ENCODE measurements at regions not wholly inside any gene's neighbourhood (a gene's known extent, or its start where the extent isn't known, plus 50 kb on each side); places are given as distances from the start of the nearest gene placed in this dataset.

GRCh38 chr1:208541225-208541855, 297.2 kb upstream of the PLXNA2 start:
- no peak overlapping the region for H3K56ac ChIP-seq (ENCODE audit: low read length)
- H2BK120ac ChIP-seq (ENCODE audit: low read depth, low read length): no peak overlapping the region
- DNase-seq: no peak
- H4K5ac ChIP-seq (ENCODE audit: low read length): no peak overlapping the region
- H3K4me3 ChIP-seq (ENCODE audit: low read length): no peak overlapping the region
- no peak overlapping the region for H3K4ac ChIP-seq (ENCODE audit: low read depth, low read length)
- no peak overlapping the region for H3K18ac ChIP-seq (ENCODE audit: low read length)
- no peaks in the 10 kb centered on the region for H3K79me1 ChIP-seq (ENCODE audit: low read length)
- no peak overlapping the region for H4K8ac ChIP-seq (ENCODE audit: low read depth, low read length)
- no peak overlapping the region for H3K27ac ChIP-seq (ENCODE audit: low read depth, low read length)
- H2BK15ac ChIP-seq (replicated peaks; ENCODE audit: low read depth): no peak overlapping the region
- no peak overlapping the region for H3K9ac ChIP-seq (ENCODE audit: low read length)
- H2BK5ac ChIP-seq (ENCODE audit: low read length): no peak overlapping the region
- H3K4me1 ChIP-seq (ENCODE audit: control insufficient read depth, low read depth, low read length): peaks cover 4% of the 10 kb centered on the region
- no peak overlapping the region for H2AK5ac ChIP-seq (ENCODE audit: low read length)
- no peak overlapping the region for H3K23ac ChIP-seq (ENCODE audit: low read length)
- H3K27me3 ChIP-seq (ENCODE audit: insufficient read depth, low read length, poor library complexity): no peaks in the 10 kb centered on the region
- H3K36me3 ChIP-seq (ENCODE audit: control insufficient read depth, insufficient read depth, low read length): no peaks in the 10 kb centered on the region
- no peaks in the 10 kb centered on the region for H3K79me2 ChIP-seq (ENCODE audit: control insufficient read depth, insufficient read depth, low read length)
- no CpG with 5 or more reads among the region's 4 CpGs for WGBS (ENCODE audit: extremely low coverage, insufficient coverage, low lambda C conversion rate)
- no peak overlapping the region for H3K4me2 ChIP-seq (ENCODE audit: low read length)

DNA sequence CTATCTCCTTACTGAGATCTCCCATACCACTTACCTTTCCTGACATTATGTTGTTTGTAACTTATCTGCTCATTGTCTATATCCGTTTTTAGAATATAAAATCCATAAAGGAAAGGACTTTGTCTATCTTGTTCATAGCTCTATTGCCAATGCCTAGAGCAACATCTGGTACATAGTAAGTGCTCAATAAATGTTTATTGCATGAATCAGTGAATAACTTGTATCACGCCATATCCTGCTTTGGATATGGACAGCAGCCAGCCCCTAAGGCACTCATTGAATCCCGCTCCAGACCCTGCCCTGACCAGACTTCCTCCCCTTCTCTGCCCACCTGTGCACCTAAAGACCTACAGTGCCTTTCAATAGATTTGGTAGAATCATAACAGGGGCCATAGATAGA, 298.1 kb upstream of the PLXNA2 start:
- no peaks in the 10 kb centered on the region for H3K36me3 ChIP-seq (ENCODE audit: control insufficient read depth, insufficient read depth, low read length)
- no peak overlapping the region for H3K4me2 ChIP-seq (ENCODE audit: low read length)
- H4K5ac ChIP-seq (ENCODE audit: low read length): no peak overlapping the region
- no peak overlapping the region for H3K9ac ChIP-seq (ENCODE audit: low read length)
- H4K8ac ChIP-seq (ENCODE audit: low read depth, low read length): no peak overlapping the region
- no peak overlapping the region for H2BK120ac ChIP-seq (ENCODE audit: low read depth, low read length)
- peaks cover 1% of the 10 kb centered on the region for H3K4me1 ChIP-seq (ENCODE audit: control insufficient read depth, low read depth, low read length)
- H3K23ac ChIP-seq (ENCODE audit: low read length): no peak overlapping the region
- no peak for DNase-seq
- no peak overlapping the region for H2BK5ac ChIP-seq (ENCODE audit: low read length)
- no peak overlapping the region for H3K56ac ChIP-seq (ENCODE audit: low read length)
- H2AK5ac ChIP-seq (ENCODE audit: low read length): no peak overlapping the region
- H3K79me1 ChIP-seq (ENCODE audit: low read length): no peaks in the 10 kb centered on the region
- WGBS (ENCODE audit: extremely low coverage, insufficient coverage, low lambda C conversion rate): no CpG with 5 or more reads among the region's 3 CpGs
- H3K27me3 ChIP-seq (ENCODE audit: insufficient read depth, low read length, poor library complexity): no peaks in the 10 kb centered on the region
- no peak overlapping the region for H3K18ac ChIP-seq (ENCODE audit: low read length)
- H3K27ac ChIP-seq (ENCODE audit: low read depth, low read length): no peak overlapping the region
- no peak overlapping the region for H3K4me3 ChIP-seq (ENCODE audit: low read length)
- H3K4ac ChIP-seq (ENCODE audit: low read depth, low read length): no peak overlapping the region
- no peak overlapping the region for H2BK15ac ChIP-seq (replicated peaks; ENCODE audit: low read depth)
- no peaks in the 10 kb centered on the region for H3K79me2 ChIP-seq (ENCODE audit: control insufficient read depth, insufficient read depth, low read length)

GRCh38 chr1:208544053-208544452, 299.9 kb upstream of the PLXNA2 start:
- Histone ChIP-seq H3K27me3 (ENCODE audit: insufficient read depth, low read length, poor library complexity) (no peaks in the 10 kb centered on the region), H3K79me2 (ENCODE audit: control insufficient read depth, insufficient read depth, low read length) (no peaks in the 10 kb centered on the region)
- DNase-seq: no peak

DNA sequence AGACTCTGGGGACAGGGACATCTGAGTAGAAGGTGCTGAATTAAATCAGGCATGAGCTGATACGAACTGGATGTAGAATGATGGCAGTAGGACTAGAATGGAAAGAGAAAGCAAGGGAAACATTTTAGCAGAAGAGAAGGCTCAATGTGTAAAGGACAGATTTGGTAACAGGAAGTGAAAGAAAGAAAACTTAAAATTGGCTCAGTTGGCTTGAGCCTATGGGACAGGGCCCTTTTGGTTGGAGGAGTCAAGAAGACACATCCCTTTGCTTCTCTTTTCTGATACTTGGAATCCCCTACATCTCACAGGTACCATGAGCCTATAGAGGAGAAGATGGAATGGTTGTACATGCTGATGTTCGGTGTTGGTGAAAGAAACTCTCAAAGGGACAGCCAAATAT, 300.6 kb upstream of the PLXNA2 start:
- Histone ChIP-seq H3K79me2 (ENCODE audit: control insufficient read depth, insufficient read depth, low read length) (no peaks in the 10 kb centered on the region), H3K4me3 (ENCODE audit: low read length) (no peak overlapping the region), H3K4ac (ENCODE audit: low read depth, low read length) (no peak overlapping the region), H4K5ac (ENCODE audit: low read length) (no peak overlapping the region), H3K56ac (ENCODE audit: low read length) (no peak overlapping the region), H3K4me1 (ENCODE audit: control insufficient read depth, low read depth, low read length) (no peaks in the 10 kb centered on the region), H3K36me3 (ENCODE audit: control insufficient read depth, insufficient read depth, low read length) (no peaks in the 10 kb centered on the region), H2BK120ac (ENCODE audit: low read depth, low read length) (no peak overlapping the region), H2AK5ac (ENCODE audit: low read length) (no peak overlapping the region), H3K9ac (ENCODE audit: low read length) (no peak overlapping the region), H2BK5ac (ENCODE audit: low read length) (no peak overlapping the region), H3K79me1 (ENCODE audit: low read length) (no peaks in the 10 kb centered on the region), H3K23ac (ENCODE audit: low read length) (no peak overlapping the region), H3K27me3 (ENCODE audit: insufficient read depth, low read length, poor library complexity) (no peaks in the 10 kb centered on the region), H3K27ac (ENCODE audit: low read depth, low read length) (no peak overlapping the region), H4K8ac (ENCODE audit: low read depth, low read length) (no peak overlapping the region), H3K4me2 (ENCODE audit: low read length) (no peak overlapping the region), H3K18ac (ENCODE audit: low read length) (no peak overlapping the region), H2BK15ac (replicated peaks; ENCODE audit: low read depth) (no peak overlapping the region)
- WGBS (ENCODE audit: extremely low coverage, insufficient coverage, low lambda C conversion rate): no CpG with 5 or more reads among the region's 2 CpGs
- no peak for DNase-seq

More at GRCh38 chr1:208544053-208544452, 299.9 kb upstream of the PLXNA2 start:
- H2BK15ac ChIP-seq (replicated peaks; ENCODE audit: low read depth): no peak overlapping the region
- no peak overlapping the region for H4K8ac ChIP-seq (ENCODE audit: low read depth, low read length)
- H3K4me1 ChIP-seq (ENCODE audit: control insufficient read depth, low read depth, low read length): no peaks in the 10 kb centered on the region
- no peaks in the 10 kb centered on the region for H3K79me1 ChIP-seq (ENCODE audit: low read length)
- no peaks in the 10 kb centered on the region for H3K36me3 ChIP-seq (ENCODE audit: control insufficient read depth, insufficient read depth, low read length)
- no peak overlapping the region for H3K4me2 ChIP-seq (ENCODE audit: low read length)
- H3K18ac ChIP-seq (ENCODE audit: low read length): no peak overlapping the region
- no peak overlapping the region for H2AK5ac ChIP-seq (ENCODE audit: low read length)
- H3K9ac ChIP-seq (ENCODE audit: low read length): no peak overlapping the region
- no peak overlapping the region for H3K27ac ChIP-seq (ENCODE audit: low read depth, low read length)
- no peak overlapping the region for H4K5ac ChIP-seq (ENCODE audit: low read length)
- no peak overlapping the region for H2BK120ac ChIP-seq (ENCODE audit: low read depth, low read length)
- no CpG with 5 or more reads among the region's 2 CpGs for WGBS (ENCODE audit: extremely low coverage, insufficient coverage, low lambda C conversion rate)
- no peak overlapping the region for H3K23ac ChIP-seq (ENCODE audit: low read length)
- no peak overlapping the region for H3K4me3 ChIP-seq (ENCODE audit: low read length)
- H3K56ac ChIP-seq (ENCODE audit: low read length): no peak overlapping the region
- no peak overlapping the region for H3K4ac ChIP-seq (ENCODE audit: low read depth, low read length)
- no peak overlapping the region for H2BK5ac ChIP-seq (ENCODE audit: low read length)

GRCh38 chr1:208551024-208551423, 306.8 kb upstream of the PLXNA2 start:
- Histone ChIP-seq H3K9ac (ENCODE audit: low read length) (no peak overlapping the region), H3K27ac (ENCODE audit: low read depth, low read length) (no peak overlapping the region), H4K8ac (ENCODE audit: low read depth, low read length) (no peak overlapping the region), H3K56ac (ENCODE audit: low read length) (peak overlapping the region; percentile 5), H2AK5ac (ENCODE audit: low read length) (no peak overlapping the region), H4K5ac (ENCODE audit: low read length) (no peak overlapping the region), H2BK5ac (ENCODE audit: low read length) (no peak overlapping the region), H3K79me2 (ENCODE audit: control insufficient read depth, insufficient read depth, low read length) (no peaks in the 10 kb centered on the region), H3K18ac (ENCODE audit: low read length) (no peak overlapping the region), H3K79me1 (ENCODE audit: low read length) (no peaks in the 10 kb centered on the region), H3K4me2 (ENCODE audit: low read length) (no peak overlapping the region), H3K4ac (ENCODE audit: low read depth, low read length) (no peak overlapping the region), H3K4me1 (ENCODE audit: control insufficient read depth, low read depth, low read length) (no peaks in the 10 kb centered on the region), H3K27me3 (ENCODE audit: insufficient read depth, low read length, poor library complexity) (no peaks in the 10 kb centered on the region), H2BK120ac (ENCODE audit: low read depth, low read length) (no peak overlapping the region), H3K23ac (ENCODE audit: low read length) (no peak overlapping the region), H3K4me3 (ENCODE audit: low read length) (no peak overlapping the region), H3K36me3 (ENCODE audit: control insufficient read depth, insufficient read depth, low read length) (no peaks in the 10 kb centered on the region), H2BK15ac (replicated peaks; ENCODE audit: low read depth) (no peak overlapping the region)
- DNase-seq: no peak
- no CpG with 5 or more reads among the region's 4 CpGs for WGBS (ENCODE audit: extremely low coverage, insufficient coverage, low lambda C conversion rate)
